Osteoblast (primary cell): ENCODE measurements at regions not wholly inside any gene's neighbourhood (a gene's known extent, or its start where the extent isn't known, plus 50 kb on each side); places are given as distances from the start of the nearest gene placed in this dataset.
"Not testable (repeated sequence)": the region's sequence is repeated elsewhere in the genome, so short reads cannot be mapped to it uniquely, and the experiment has no call there.

Source experiments
- DNase-seq: peaks from one replicate; pipeline ENCODE4 v3.0.0; 2011; ENCODE audit warnings: low spot score, mixed read lengths; ENCODE audit not compliant: insufficient read length; ENCODE audit errors: missing footprints
- H2AFZ ChIP-seq: 2 replicates; pipeline ENCODE4 v1.6.0; 2011; ENCODE audit warnings: mild to moderate bottlenecking, low read length
- H3K27ac ChIP-seq: 2 replicates; pipeline ENCODE4 v1.5.1; 2011; ENCODE audit warnings: mild to moderate bottlenecking, low read depth, low read length, moderate library complexity
- H3K27me3 ChIP-seq: 2 replicates; pipeline ENCODE4 v1.6.0; 2012; ENCODE audit warnings: mild to moderate bottlenecking, control low read depth, inconsistent platforms, low read length, moderate library complexity; ENCODE audit not compliant: insufficient read depth
- H3K36me3 ChIP-seq: 2 replicates; pipeline ENCODE4 v1.5.1; 2011; ENCODE audit warnings: mild to moderate bottlenecking, low read length, control low read depth, moderate library complexity; ENCODE audit not compliant: insufficient read depth
- H3K4me1 ChIP-seq: 2 replicates; pipeline ENCODE4 v1.5.1; 2011; ENCODE audit warnings: mild to moderate bottlenecking, low read length, control low read depth, moderate library complexity; ENCODE audit not compliant: insufficient read depth
- H3K4me2 ChIP-seq: 2 replicates; pipeline ENCODE4 v1.6.0; 2011; ENCODE audit warnings: mild to moderate bottlenecking, low read length; ENCODE audit not compliant: insufficient read depth
- H3K4me3 ChIP-seq: fragments of 200-600 bp; sonication (generic); 3 replicates; pipeline ENCODE4 v1.5.1; 2012; ENCODE audit warnings: mild to moderate bottlenecking, low read length, inconsistent platforms; ENCODE audit not compliant: insufficient read depth
- H3K79me2 ChIP-seq: 2 replicates; pipeline ENCODE4 v1.6.0; 2012; ENCODE audit warnings: mild to moderate bottlenecking, low read length, control low read depth, inconsistent platforms; ENCODE audit not compliant: insufficient read depth
- H3K9me3 ChIP-seq: 2 replicates; pipeline ENCODE4 v1.5.1; 2011; ENCODE audit warnings: low read depth, low read length, control low read depth
- H4K20me1 ChIP-seq: 2 replicates; pipeline ENCODE4 v1.6.0; 2012; ENCODE audit warnings: mild to moderate bottlenecking, low read length, control low read depth; ENCODE audit not compliant: insufficient read depth
- CTCF ChIP-seq: IDR thresholded peaks from 2 replicates; pipeline ENCODE4 v1.5.1; 2011; ENCODE audit warnings: mild to moderate bottlenecking, low read depth, low read length, moderate library complexity; ENCODE audit errors: extremely low read depth

GRCh38 chr11:34787895-34788294 is 128.3 kb downstream of the APIP start:
- no peaks in the 10 kb centered on the region for H4K20me1 ChIP-seq
- H3K4me3 ChIP-seq: no peak overlapping the region
- H3K4me1 ChIP-seq: no peaks in the 10 kb centered on the region
- no peaks in the 10 kb centered on the region for H3K36me3 ChIP-seq
- H3K79me2 ChIP-seq: no peaks in the 10 kb centered on the region
- H3K27ac ChIP-seq: no peak overlapping the region
- no peak overlapping the region for H3K4me2 ChIP-seq
- H2AFZ ChIP-seq: no peak overlapping the region
- DNase-seq: peak; percentile 55
- TF ChIP-seq CTCF: no peak
- peaks cover 33% of the 10 kb centered on the region for H3K27me3 ChIP-seq
- no peaks in the 10 kb centered on the region for H3K9me3 ChIP-seq

- Histone ChIP-seq H3K4me1 (no peaks in the 10 kb centered on the region), H4K20me1 (no peaks in the 10 kb centered on the region), H3K27ac (no peak overlapping the region), H3K27me3 (peaks cover 28% of the 10 kb centered on the region), H3K36me3 (no peaks in the 10 kb centered on the region), H3K79me2 (no peaks in the 10 kb centered on the region), H3K9me3 (no peaks in the 10 kb centered on the region), H3K4me2 (no peak overlapping the region), H2AFZ (no peak overlapping the region), H3K4me3 (no peak overlapping the region)
- no peak for DNase-seq
- TF ChIP-seq CTCF: no peak
Measured at GRCh38 chr11:34787348-34787747, 128.8 kb downstream of the APIP start.

- no peak overlapping the region for H3K4me2 ChIP-seq
- H3K4me1 ChIP-seq: no peaks in the 10 kb centered on the region
- no peaks in the 10 kb centered on the region for H3K36me3 ChIP-seq
- H3K9me3 ChIP-seq: no peaks in the 10 kb centered on the region
- DNase-seq: no peak
- no peak overlapping the region for H3K27ac ChIP-seq
- H2AFZ ChIP-seq: no peak overlapping the region
- peaks cover 18% of the 10 kb centered on the region for H3K27me3 ChIP-seq
- H4K20me1 ChIP-seq: no peaks in the 10 kb centered on the region
- TF ChIP-seq CTCF: no peak
- no peak overlapping the region for H3K4me3 ChIP-seq
- no peaks in the 10 kb centered on the region for H3K79me2 ChIP-seq
Measured at GRCh38 chr11:34784318-34784841, 131.8 kb downstream of the APIP start.

GRCh38 chr11:34783816-34784317 is 132.3 kb downstream of the APIP start:
- H4K20me1 ChIP-seq: no peaks in the 10 kb centered on the region
- peaks cover 18% of the 10 kb centered on the region for H3K27me3 ChIP-seq
- H3K4me2 ChIP-seq: no peak overlapping the region
- TF ChIP-seq CTCF: no peak
- H3K79me2 ChIP-seq: no peaks in the 10 kb centered on the region
- no peaks in the 10 kb centered on the region for H3K36me3 ChIP-seq
- H3K9me3 ChIP-seq: no peaks in the 10 kb centered on the region
- no peak overlapping the region for H3K27ac ChIP-seq
- no peak for DNase-seq
- H3K4me1 ChIP-seq: no peaks in the 10 kb centered on the region
- no peak overlapping the region for H3K4me3 ChIP-seq
- no peak overlapping the region for H2AFZ ChIP-seq

DNA sequence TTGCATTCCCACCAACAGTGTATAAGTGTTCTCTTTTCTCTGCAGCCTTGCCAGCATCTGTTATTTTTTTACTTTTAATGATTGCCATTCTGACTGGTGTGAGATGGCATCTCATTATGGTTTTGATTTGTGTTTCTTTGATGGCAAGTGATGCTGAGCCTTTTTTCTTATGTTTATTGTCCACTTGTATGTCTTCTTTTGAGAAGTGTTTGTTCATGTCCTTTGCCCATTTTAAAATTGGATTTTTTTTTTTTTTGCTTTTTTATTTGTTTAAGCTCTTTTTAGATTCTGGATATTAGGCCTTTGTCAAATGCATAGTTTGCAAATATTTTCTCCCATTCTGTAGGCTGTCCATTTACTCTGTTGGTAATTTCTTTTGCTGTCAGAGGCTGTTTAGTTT is 134.4 kb downstream of the APIP start:
- not testable (repeated sequence) for H3K4me2 ChIP-seq, H3K4me3 ChIP-seq, H2AFZ ChIP-seq, H3K79me2 ChIP-seq, H4K20me1 ChIP-seq, H3K9me3 ChIP-seq, H3K27ac ChIP-seq, DNase-seq, H3K4me1 ChIP-seq, H3K36me3 ChIP-seq
- H3K27me3 ChIP-seq: peaks cover 18% of the 10 kb centered on the region
